ENCODE measurements at regions not wholly inside any gene's neighbourhood (a gene's known extent, or its start where the extent isn't known, plus 50 kb on each side); places are given as distances from the start of the nearest gene placed in this dataset.

DNA sequence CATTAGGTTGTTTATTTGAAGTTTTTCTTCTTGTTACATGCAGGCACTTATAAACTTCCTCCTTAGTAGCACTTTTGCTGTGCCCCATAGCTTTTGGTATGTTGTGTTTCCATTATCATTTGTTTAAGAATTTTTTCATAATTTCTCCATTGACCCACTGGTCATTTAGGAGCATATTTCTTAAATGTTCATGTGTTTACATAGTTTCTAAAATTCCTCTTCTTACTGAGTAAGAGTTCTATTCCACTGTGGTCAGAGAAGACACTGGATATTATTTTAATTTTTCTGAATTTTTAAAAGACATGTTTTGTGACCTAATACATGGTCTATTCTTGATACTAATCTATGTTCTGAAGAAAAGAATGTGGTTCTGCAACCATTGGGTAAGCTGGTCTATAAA lies 333.0 kb downstream of the DDX10 start:
- no peak for TF ChIP-seq POLR2AphosphoS5 (IDR thresholded peaks at IDR 0.05; ENCODE audit: borderline replicate concordance, low read depth, low read length)
- no peak for TF ChIP-seq EZH2 (IDR thresholded peaks at IDR 0.05)

Measured in SK-N-MC (cell line).